PC-9 (cell line): ENCODE measurements at regions not wholly inside any gene's neighbourhood (a gene's known extent, or its start where the extent isn't known, plus 50 kb on each side); places are given as distances from the start of the nearest gene placed in this dataset.

Experiments used
- EZH2 ChIP-seq: fragments of 200-600 bp; sonication (generic); IDR thresholded peaks from 2 replicates; pipeline ENCODE4 v1.8.0; 2017; ENCODE audit warnings: antibody characterized with exemption, low read depth
- TF ChIP-seq, protein P1 (sequence below): fragments of 200-600 bp; sonication (generic); conservative IDR thresholded peaks from 2 replicates; pipeline ENCODE4 v1.6.1; 2017; ENCODE audit warnings: mixed run types, antibody characterized with exemption, mild to moderate bottlenecking, moderate library complexity

DNA sequence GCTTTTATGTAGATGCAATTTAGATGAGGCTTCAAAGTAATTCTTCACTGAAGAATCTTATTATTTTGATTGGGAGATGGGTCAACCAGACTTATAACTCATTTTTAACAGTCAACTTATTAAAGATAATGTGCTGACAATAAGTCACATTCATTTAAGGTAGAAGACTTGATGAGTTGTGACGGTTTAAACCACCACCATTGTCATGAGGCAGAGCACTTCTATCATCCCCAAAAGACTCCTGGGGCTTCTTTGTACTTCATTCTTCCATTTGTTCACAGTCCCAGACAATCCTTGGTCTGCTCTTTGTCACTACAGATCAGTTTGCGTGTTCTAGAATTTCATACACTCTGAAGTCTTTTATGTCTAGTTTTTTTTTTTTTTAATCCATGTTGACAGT lies 346.1 kb downstream of the RASEF start:
- TF ChIP-seq, protein P1, sequence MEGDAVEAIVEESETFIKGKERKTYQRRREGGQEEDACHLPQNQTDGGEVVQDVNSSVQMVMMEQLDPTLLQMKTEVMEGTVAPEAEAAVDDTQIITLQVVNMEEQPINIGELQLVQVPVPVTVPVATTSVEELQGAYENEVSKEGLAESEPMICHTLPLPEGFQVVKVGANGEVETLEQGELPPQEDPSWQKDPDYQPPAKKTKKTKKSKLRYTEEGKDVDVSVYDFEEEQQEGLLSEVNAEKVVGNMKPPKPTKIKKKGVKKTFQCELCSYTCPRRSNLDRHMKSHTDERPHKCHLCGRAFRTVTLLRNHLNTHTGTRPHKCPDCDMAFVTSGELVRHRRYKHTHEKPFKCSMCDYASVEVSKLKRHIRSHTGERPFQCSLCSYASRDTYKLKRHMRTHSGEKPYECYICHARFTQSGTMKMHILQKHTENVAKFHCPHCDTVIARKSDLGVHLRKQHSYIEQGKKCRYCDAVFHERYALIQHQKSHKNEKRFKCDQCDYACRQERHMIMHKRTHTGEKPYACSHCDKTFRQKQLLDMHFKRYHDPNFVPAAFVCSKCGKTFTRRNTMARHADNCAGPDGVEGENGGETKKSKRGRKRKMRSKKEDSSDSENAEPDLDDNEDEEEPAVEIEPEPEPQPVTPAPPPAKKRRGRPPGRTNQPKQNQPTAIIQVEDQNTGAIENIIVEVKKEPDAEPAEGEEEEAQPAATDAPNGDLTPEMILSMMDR: no peak
- no peak for TF ChIP-seq EZH2
